Urinary bladder (tissue), 3 donors: ENCODE measurements at regions not wholly inside any gene's neighbourhood (a gene's known extent, or its start where the extent isn't known, plus 50 kb on each side); places are given as distances from the start of the nearest gene placed in this dataset.

ENCODE experiments used
- DNase-seq: peaks from one replicate; pipeline ENCODE4 v3.0.0-alpha.2; 2015; ENCODE audit errors: extremely low spot score
- H3K27ac ChIP-seq: one replicate; pipeline ENCODE4 v1.5.1; 2013; ENCODE audit warnings: low read depth, mild to moderate bottlenecking, moderate library complexity
- H3K36me3 ChIP-seq: one replicate; pipeline ENCODE4 v1.6.1; 2013; ENCODE audit warnings: mild to moderate bottlenecking, moderate library complexity; ENCODE audit not compliant: insufficient read depth
- H3K4me1 ChIP-seq: one replicate; pipeline ENCODE4 v1.6.1; 2013; ENCODE audit warnings: mild to moderate bottlenecking, moderate library complexity; ENCODE audit not compliant: insufficient read depth
- H3K4me3 ChIP-seq: one replicate; pipeline ENCODE4 v1.5.1; 2013; ENCODE audit warnings: low read depth, low read length
- WGBS: extraction: QIAGEN DNeasy Blood & Tissue Kit; methylation state at CpG from one replicate; pipeline ENCODE4 v1.1.7; 2013; 5-methylcytosine and 5-hydroxymethylcytosine counted together
- donor health status: healthy with polysubstance abuse.
- donor health status: healthy.

- no peak overlapping the region for H3K27ac ChIP-seq
- no peak overlapping the region for H3K4me3 ChIP-seq
- 23% methylated on average over 1 of the region's 1 CpG for WGBS
- no peak for DNase-seq
- no peaks in the 10 kb centered on the region for H3K4me1 ChIP-seq
- H3K36me3 ChIP-seq: no peaks in the 10 kb centered on the region
Observed at GRCh38 chrY:14436546-14436945, 87.8 kb upstream of the NLGN4Y start.

- WGBS: 94% methylated on average over 2 of the region's 2 CpGs
- no peaks in the 10 kb centered on the region for H3K36me3 ChIP-seq
- no peaks in the 10 kb centered on the region for H3K4me1 ChIP-seq
- H3K4me3 ChIP-seq: no peak overlapping the region
- DNase-seq: no peak
- no peak overlapping the region for H3K27ac ChIP-seq
Observed at GRCh38 chrY:14437626-14438025, 86.7 kb upstream of the NLGN4Y start.

- DNase-seq: no peak
- 100% methylated on average over 1 of the region's 1 CpG for WGBS
- Histone ChIP-seq H3K4me3 (no peak overlapping the region), H3K4me1 (no peaks in the 10 kb centered on the region), H3K27ac (no peak overlapping the region), H3K36me3 (no peaks in the 10 kb centered on the region)
Observed at GRCh38 chrY:14438395-14438794, 85.9 kb upstream of the NLGN4Y start.

GRCh38 chrY:14444550-14444949, 79.8 kb upstream of the NLGN4Y start:
- H3K36me3 ChIP-seq: no peaks in the 10 kb centered on the region
- H3K4me3 ChIP-seq: no peak overlapping the region
- no peak for DNase-seq
- H3K4me1 ChIP-seq: no peaks in the 10 kb centered on the region
- no peak overlapping the region for H3K27ac ChIP-seq
- WGBS: 65% methylated on average over 4 of the region's 4 CpGs

- Histone ChIP-seq H3K4me3 (no peak overlapping the region), H3K27ac (no peak overlapping the region), H3K4me1 (no peaks in the 10 kb centered on the region), H3K36me3 (no peaks in the 10 kb centered on the region)
- WGBS: 78% methylated on average over 1 of the region's 1 CpG
- no peak for DNase-seq
Observed at GRCh38 chrY:14468151-14468683, 56.1 kb upstream of the NLGN4Y start.

GRCh38 chrY:14472421-14472820, 51.9 kb upstream of the NLGN4Y start:
- DNase-seq: no peak
- no peaks in the 10 kb centered on the region for H3K4me1 ChIP-seq
- H3K27ac ChIP-seq: no peak overlapping the region
- 81% methylated on average over 3 of the region's 3 CpGs for WGBS
- H3K36me3 ChIP-seq: no peaks in the 10 kb centered on the region
- no peak overlapping the region for H3K4me3 ChIP-seq

GRCh38 chrY:14473320-14473719, 51.0 kb upstream of the NLGN4Y start:
- Histone ChIP-seq H3K27ac (no peak overlapping the region), H3K4me1 (no peaks in the 10 kb centered on the region), H3K36me3 (no peaks in the 10 kb centered on the region), H3K4me3 (no peak overlapping the region)
- WGBS: 50% methylated on average over 3 of the region's 3 CpGs
- DNase-seq: no peak
